ENCODE measurements at regions not wholly inside any gene's neighbourhood (a gene's known extent, or its start where the extent isn't known, plus 50 kb on each side); places are given as distances from the start of the nearest gene placed in this dataset.

GRCh38 chr18:44520981-44521667, 159.6 kb upstream of the SETBP1 start:
- no peak for DNase-seq
- H3K27ac ChIP-seq = no peak overlapping the region
- no peaks in the 10 kb centered on the region for H3K27me3 ChIP-seq (replicated peaks)
- no peaks in the 10 kb centered on the region for H3K36me3 ChIP-seq (replicated peaks)
- in situ Hi-C loops (cut with HindIII; ENCODE audit: low pct_ligation_motif_present, low sequenced_read_pairs) = no loop called here
- H3K4me3 ChIP-seq (ENCODE audit: low read depth, low read length) = no peak overlapping the region
- no peak for TF ChIP-seq CTCF (IDR thresholded peaks at IDR 0.05; ENCODE audit: low read depth, low read length, missing control alignments)

- Histone ChIP-seq H3K27me3 (replicated peaks) (no peaks in the 10 kb centered on the region), H3K4me3 (ENCODE audit: low read depth, low read length) (no peak overlapping the region), H3K36me3 (replicated peaks) (no peaks in the 10 kb centered on the region), H3K27ac (no peak overlapping the region)
- in situ Hi-C loops (cut with HindIII; ENCODE audit: low pct_ligation_motif_present, low sequenced_read_pairs) = no loop called here
- DNase-seq = no peak
- no peak for TF ChIP-seq CTCF (IDR thresholded peaks at IDR 0.05; ENCODE audit: low read depth, low read length, missing control alignments)
These were observed 159.0 kb upstream of the SETBP1 start for GRCh38 chr18:44521668-44522022.

DNA sequence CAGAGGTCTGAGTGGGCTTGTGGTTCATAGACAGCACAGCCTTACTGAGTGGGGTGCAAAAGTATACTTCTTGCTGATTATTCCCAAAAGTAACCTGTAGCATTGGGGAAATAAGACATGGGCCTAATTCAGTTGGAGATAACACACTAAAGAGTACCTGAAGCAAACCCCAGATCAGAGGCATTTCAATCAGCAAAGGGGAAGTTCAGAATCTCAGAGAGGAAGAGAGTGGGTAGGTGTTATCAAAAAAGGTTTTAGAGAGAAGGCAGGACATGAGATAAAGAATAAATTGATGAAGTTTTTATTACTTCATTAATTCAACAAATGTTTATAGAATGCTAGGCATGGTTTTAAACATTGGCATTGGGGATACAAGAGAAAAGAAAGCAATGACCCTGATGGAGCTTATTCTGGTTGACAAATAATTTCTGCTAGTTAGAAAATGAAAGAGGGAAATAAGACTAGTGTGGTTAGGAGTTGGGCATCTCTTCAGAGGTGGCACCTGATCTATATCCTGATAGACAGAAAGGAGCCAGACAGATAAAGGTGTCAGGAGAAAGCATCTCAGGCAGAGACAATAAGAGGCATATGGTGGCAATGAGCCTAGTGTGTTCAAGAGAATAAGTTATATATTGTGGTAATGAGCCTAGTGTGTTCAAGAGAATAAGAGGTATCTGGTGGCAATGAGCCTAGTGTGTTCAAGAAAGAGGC, 153.8 kb upstream of the SETBP1 start:
- TF ChIP-seq CTCF (IDR thresholded peaks at IDR 0.05; ENCODE audit: low read depth, low read length, missing control alignments) = no peak
- Histone ChIP-seq H3K27me3 (replicated peaks) (no peaks in the 10 kb centered on the region), H3K27ac (no peak overlapping the region), H3K36me3 (replicated peaks) (no peaks in the 10 kb centered on the region), H3K4me3 (ENCODE audit: low read depth, low read length) (no peak overlapping the region)
- in situ Hi-C loops (cut with HindIII; ENCODE audit: low pct_ligation_motif_present, low sequenced_read_pairs) = no loop called here
- no peak for DNase-seq

GRCh38 chr18:44533071-44533470, 147.6 kb upstream of the SETBP1 start:
- no peak for DNase-seq
- Histone ChIP-seq H3K4me3 (ENCODE audit: low read depth, low read length) (no peak overlapping the region), H3K36me3 (replicated peaks) (no peaks in the 10 kb centered on the region), H3K27ac (no peak overlapping the region), H3K27me3 (replicated peaks) (no peaks in the 10 kb centered on the region)
- in situ Hi-C loops (cut with HindIII; ENCODE audit: low pct_ligation_motif_present, low sequenced_read_pairs) = no loop called here
- TF ChIP-seq CTCF (IDR thresholded peaks at IDR 0.05; ENCODE audit: low read depth, low read length, missing control alignments) = no peak

- H3K36me3 ChIP-seq (replicated peaks) = no peaks in the 10 kb centered on the region
- H3K4me3 ChIP-seq (ENCODE audit: low read depth, low read length) = no peak overlapping the region
- TF ChIP-seq CTCF (IDR thresholded peaks at IDR 0.05; ENCODE audit: low read depth, low read length, missing control alignments) = no peak
- no peak overlapping the region for H3K27ac ChIP-seq
- no peaks in the 10 kb centered on the region for H3K27me3 ChIP-seq (replicated peaks)
- peak; percentile 47 for DNase-seq
- in situ Hi-C loops (cut with HindIII; ENCODE audit: low pct_ligation_motif_present, low sequenced_read_pairs) = no loop called here
These were observed 144.6 kb upstream of the SETBP1 start for GRCh38 chr18:44536046-44536445.

Data from brain microvascular endothelial cell (primary cell).